PFSK-1 (cell line): ENCODE measurements at regions not wholly inside any gene's neighbourhood (a gene's known extent, or its start where the extent isn't known, plus 50 kb on each side); places are given as distances from the start of the nearest gene placed in this dataset.

Experiments
- FOXP2 ChIP-seq: optimal IDR thresholded peaks from 2 replicates; pipeline ENCODE3; 2011; ENCODE audit warnings: borderline replicate concordance, control low read depth, inconsistent platforms; ENCODE audit not compliant: insufficient read depth; ENCODE audit errors: extremely low read length, extremely low read depth
- POLR2AphosphoS5 ChIP-seq: IDR thresholded peaks from 2 replicates; pipeline ENCODE4 v1.6.1; 2012; ENCODE audit warnings: low read depth, mild to moderate bottlenecking, control low read depth, low read length, moderate library complexity
- SIN3A ChIP-seq: IDR thresholded peaks from 2 replicates; pipeline ENCODE4 v1.6.1; 2012; ENCODE audit warnings: mild to moderate bottlenecking, low read length, moderate library complexity, borderline replicate concordance; ENCODE audit not compliant: insufficient read depth
- TAF1 ChIP-seq: IDR thresholded peaks from 2 replicates; pipeline ENCODE4 v1.6.1; 2012; ENCODE audit warnings: low read length, control low read depth, borderline replicate concordance; ENCODE audit not compliant: insufficient read depth
- TF ChIP-seq, protein P1 (sequence below), 2 experiments: IDR thresholded peaks; 2 replicates each; pipeline versions ENCODE4 v1.6.1 to v1.8.0; 2011 to 2012; ENCODE audit warnings: low read depth in 2 of 2, low read length in 2 of 2, control low read depth in 1 of 2, inconsistent platforms in 1 of 2, mild to moderate bottlenecking in 1 of 2, moderate library complexity in 1 of 2; ENCODE audit not compliant: insufficient read depth in 1 of 2

DNA sequence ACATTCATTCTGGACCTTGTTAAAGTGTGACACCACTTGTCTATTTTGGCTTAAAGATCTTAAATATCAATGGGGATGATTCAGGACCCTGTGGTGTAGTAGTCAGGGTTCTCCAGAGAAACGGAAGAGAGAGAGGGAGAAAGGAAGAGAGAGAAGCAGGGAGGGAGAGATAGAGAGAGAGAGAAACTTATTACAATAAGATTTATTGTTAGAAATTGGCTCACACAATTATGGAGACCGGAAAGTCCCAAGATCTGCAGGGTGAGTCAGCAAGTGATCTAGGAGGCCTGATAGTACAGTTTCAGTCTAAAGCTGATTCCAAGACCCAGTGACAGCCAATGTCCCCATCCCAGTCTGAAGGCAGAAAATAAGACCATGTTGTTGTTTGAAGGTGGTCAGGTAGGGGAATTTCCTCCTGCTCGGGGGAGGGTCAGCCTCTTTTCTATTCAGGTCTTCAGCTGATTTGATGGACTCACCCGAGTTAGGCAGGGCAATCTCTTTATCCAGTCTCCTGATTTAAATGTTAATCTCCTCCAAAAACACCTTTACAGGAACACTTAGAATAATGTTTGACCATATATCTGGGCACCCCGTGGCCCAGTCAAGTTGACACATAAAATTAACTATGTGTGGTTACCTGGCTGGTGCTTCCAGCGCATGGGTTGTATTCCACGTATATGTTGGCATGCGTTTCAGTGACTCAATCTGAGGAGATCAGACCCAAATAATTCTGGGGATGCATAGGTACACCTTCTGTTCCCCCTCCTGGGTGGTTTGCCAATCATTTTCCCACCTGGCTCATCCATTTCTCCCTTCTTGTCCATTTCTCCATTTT is 1350.5 kb downstream of the TBC1D22A start:
- TF ChIP-seq, protein P1, sequence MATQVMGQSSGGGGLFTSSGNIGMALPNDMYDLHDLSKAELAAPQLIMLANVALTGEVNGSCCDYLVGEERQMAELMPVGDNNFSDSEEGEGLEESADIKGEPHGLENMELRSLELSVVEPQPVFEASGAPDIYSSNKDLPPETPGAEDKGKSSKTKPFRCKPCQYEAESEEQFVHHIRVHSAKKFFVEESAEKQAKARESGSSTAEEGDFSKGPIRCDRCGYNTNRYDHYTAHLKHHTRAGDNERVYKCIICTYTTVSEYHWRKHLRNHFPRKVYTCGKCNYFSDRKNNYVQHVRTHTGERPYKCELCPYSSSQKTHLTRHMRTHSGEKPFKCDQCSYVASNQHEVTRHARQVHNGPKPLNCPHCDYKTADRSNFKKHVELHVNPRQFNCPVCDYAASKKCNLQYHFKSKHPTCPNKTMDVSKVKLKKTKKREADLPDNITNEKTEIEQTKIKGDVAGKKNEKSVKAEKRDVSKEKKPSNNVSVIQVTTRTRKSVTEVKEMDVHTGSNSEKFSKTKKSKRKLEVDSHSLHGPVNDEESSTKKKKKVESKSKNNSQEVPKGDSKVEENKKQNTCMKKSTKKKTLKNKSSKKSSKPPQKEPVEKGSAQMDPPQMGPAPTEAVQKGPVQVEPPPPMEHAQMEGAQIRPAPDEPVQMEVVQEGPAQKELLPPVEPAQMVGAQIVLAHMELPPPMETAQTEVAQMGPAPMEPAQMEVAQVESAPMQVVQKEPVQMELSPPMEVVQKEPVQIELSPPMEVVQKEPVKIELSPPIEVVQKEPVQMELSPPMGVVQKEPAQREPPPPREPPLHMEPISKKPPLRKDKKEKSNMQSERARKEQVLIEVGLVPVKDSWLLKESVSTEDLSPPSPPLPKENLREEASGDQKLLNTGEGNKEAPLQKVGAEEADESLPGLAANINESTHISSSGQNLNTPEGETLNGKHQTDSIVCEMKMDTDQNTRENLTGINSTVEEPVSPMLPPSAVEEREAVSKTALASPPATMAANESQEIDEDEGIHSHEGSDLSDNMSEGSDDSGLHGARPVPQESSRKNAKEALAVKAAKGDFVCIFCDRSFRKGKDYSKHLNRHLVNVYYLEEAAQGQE (IDR thresholded peaks at IDR 0.05; ENCODE audit: insufficient read depth in 1 of 2, low read depth in 2 of 2, low read length in 2 of 2), result no peak

DNA sequence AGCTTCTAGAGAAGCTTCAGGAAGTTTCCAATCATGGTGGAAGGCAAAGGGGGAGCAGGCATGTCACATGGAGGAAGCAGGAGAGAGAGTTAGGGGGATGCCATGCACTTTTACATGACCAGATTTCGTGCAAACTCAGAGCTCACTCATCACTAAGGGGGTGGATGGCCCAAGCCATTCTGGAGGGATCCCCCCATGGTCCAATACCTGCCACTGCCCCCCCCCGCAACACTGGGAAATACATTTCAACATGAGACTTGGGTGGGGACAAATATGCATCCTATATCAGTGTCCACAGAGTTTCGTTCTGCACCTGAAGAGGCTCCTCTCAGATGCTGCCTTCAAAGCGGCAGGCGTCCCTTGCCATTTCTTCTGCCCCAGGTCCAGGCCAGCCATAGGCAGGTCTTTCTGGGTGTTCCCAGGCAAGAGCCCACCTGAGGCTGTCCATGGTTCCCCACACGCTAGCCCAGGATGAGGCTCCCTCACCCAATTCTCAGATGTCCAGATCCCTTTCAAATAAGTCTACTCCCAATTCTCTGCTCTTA is 1344.3 kb downstream of the TBC1D22A start:
- TF ChIP-seq TAF1, result no peak
- TF ChIP-seq SIN3A, result no peak
- no peak for TF ChIP-seq FOXP2
- TF ChIP-seq, protein P1 (IDR thresholded peaks at IDR 0.05; ENCODE audit: insufficient read depth in 1 of 2, low read depth in 2 of 2, low read length in 2 of 2), result no peak

DNA sequence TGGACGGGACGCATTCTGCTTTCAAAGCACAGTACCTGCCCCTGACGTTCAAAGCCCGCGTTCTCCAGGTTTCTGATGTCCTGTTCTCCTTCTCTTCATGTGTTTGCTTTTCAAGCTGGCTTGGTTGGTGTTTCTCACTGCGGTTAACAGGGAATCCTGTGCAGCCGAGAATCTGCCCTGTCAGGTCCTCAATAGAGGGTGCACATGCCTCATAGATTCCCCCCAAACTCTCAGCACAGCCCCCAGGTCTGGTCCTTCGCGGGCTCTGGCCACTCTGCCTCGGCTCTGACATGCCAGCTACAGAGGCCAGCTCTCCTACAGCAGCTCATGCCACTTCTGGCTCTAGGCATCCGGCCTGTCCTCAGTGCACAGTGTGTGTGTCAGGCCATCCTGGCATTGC is 1343.8 kb downstream of the TBC1D22A start:
- TF ChIP-seq TAF1 (no peak), FOXP2 (no peak), POLR2AphosphoS5 (no peak), SIN3A (no peak)
- TF ChIP-seq, protein P1 (IDR thresholded peaks at IDR 0.05; ENCODE audit: insufficient read depth in 1 of 2, low read depth in 2 of 2, low read length in 2 of 2), result no peak

DNA sequence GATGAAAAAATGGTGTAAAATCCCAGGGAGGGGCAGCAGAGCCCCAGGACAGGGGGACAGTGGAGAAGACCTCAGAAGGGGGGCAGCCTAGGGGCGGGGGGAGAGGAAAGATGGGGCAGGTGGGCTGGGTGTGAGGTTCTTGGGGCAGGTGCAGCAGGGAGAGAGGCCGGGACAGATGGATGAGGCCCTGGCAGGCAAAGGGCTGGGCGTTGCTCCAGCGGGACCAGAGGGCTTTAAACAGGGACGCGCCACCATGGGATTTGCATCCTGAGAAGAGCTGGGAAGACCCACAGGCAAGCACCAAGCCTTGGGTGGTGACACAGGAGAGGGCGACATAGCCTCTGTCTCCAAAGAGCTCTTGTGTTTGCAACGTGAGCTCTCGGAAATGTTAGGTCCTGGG is 1342.8 kb downstream of the TBC1D22A start:
- TF ChIP-seq FOXP2 (no peak), TAF1 (no peak), SIN3A (no peak), POLR2AphosphoS5 (no peak)
- TF ChIP-seq, protein P1 (IDR thresholded peaks at IDR 0.05; ENCODE audit: insufficient read depth in 1 of 2, low read depth in 2 of 2, low read length in 2 of 2), result no peak
